ENCODE measurements at regions not wholly inside any gene's neighbourhood (a gene's known extent, or its start where the extent isn't known, plus 50 kb on each side); places are given as distances from the start of the nearest gene placed in this dataset.

DNA sequence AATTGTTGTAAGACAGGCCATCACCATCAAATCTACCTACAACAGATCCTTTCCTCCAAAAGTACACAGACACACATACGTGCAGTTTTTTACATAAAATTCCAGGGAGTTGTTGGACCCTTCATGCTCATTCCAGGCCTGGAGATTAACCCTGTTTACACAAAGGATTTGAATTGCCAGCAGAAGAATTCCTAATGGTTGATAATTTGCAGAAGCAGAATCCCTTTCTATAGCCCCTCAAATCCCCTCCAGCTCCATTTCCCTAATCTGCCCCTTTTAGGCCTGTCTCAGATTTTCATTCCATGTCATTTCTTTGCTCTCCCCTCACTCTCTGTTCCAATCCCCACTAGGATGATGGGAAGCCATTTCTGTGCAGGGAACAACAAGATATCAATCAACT, 102.9 kb upstream of the TOX3 start:
- TF ChIP-seq POLR2A (IDR thresholded peaks at IDR 0.05; ENCODE audit: borderline replicate concordance, extremely low read depth, insufficient read depth, insufficient read length) (no peak), RAD21 (IDR thresholded peaks at IDR 0.05; ENCODE audit: low read depth) (no peak)
- TF ChIP-seq, protein P1, sequence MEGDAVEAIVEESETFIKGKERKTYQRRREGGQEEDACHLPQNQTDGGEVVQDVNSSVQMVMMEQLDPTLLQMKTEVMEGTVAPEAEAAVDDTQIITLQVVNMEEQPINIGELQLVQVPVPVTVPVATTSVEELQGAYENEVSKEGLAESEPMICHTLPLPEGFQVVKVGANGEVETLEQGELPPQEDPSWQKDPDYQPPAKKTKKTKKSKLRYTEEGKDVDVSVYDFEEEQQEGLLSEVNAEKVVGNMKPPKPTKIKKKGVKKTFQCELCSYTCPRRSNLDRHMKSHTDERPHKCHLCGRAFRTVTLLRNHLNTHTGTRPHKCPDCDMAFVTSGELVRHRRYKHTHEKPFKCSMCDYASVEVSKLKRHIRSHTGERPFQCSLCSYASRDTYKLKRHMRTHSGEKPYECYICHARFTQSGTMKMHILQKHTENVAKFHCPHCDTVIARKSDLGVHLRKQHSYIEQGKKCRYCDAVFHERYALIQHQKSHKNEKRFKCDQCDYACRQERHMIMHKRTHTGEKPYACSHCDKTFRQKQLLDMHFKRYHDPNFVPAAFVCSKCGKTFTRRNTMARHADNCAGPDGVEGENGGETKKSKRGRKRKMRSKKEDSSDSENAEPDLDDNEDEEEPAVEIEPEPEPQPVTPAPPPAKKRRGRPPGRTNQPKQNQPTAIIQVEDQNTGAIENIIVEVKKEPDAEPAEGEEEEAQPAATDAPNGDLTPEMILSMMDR (IDR thresholded peaks at IDR 0.05 in 2 of 3, conservative IDR thresholded peaks at IDR 0.05 in 1 of 3; ENCODE audit: borderline replicate concordance in 1 of 3, insufficient read depth in 1 of 3, low read depth in 2 of 3, low read length in 2 of 3), result no peak

All from HCT116 (cell line).